GM12872 (cell line): ENCODE measurements at regions not wholly inside any gene's neighbourhood (a gene's known extent, or its start where the extent isn't known, plus 50 kb on each side); places are given as distances from the start of the nearest gene placed in this dataset.

Experiments used
- CTCF ChIP-seq: IDR thresholded peaks from 3 replicates; pipeline ENCODE4 v1.5.1; 2011; ENCODE audit warnings: low read depth, mild to moderate bottlenecking, low read length, moderate library complexity; ENCODE audit not compliant: insufficient read depth

- no peak for TF ChIP-seq CTCF
Observed at GRCh38 chr18:60199505-60199904, 173.1 kb downstream of the MC4R start.

GRCh38 chr18:60197671-60198462 is 174.7 kb downstream of the MC4R start:
- TF ChIP-seq CTCF, result no peak

- no peak for TF ChIP-seq CTCF
Observed at GRCh38 chr18:60196836-60197606, 175.6 kb downstream of the MC4R start.

- no peak for TF ChIP-seq CTCF
Observed at GRCh38 chr18:60193780-60194179, 178.8 kb downstream of the MC4R start.

- TF ChIP-seq CTCF, result no peak
Observed at GRCh38 chr18:60191926-60192325, 180.6 kb downstream of the MC4R start.

- no peak for TF ChIP-seq CTCF
Observed at GRCh38 chr18:60189856-60190255, 182.7 kb downstream of the MC4R start.

- TF ChIP-seq CTCF, result no peak
Observed at GRCh38 chr18:60188958-60189357, 183.6 kb downstream of the MC4R start.
